Astrocyte (in vitro differentiated cells and primary cell): ENCODE measurements at regions not wholly inside any gene's neighbourhood (a gene's known extent, or its start where the extent isn't known, plus 50 kb on each side); places are given as distances from the start of the nearest gene placed in this dataset.

Experiments used
- DNase-seq: peaks from one replicate; pipeline ENCODE4 v3.0.0-alpha.2; 2010; ENCODE audit warnings: low read depth
- FAIRE-seq: peaks from 2 replicates; lab custom pipeline; 2011; peaks lifted over from hg19 to GRCh38; lab: Jason Lieb, UNC
- H2AFZ ChIP-seq: 2 replicates; pipeline ENCODE4 v1.6.0; 2012; ENCODE audit warnings: low read depth, low read length, inconsistent platforms
- H3K27ac ChIP-seq: 2 replicates; pipeline ENCODE4 v1.5.1; 2011; ENCODE audit warnings: low read depth, low read length, inconsistent platforms
- H3K27me3 ChIP-seq: 2 replicates; pipeline ENCODE4 v1.6.0; 2011; ENCODE audit warnings: low read length, inconsistent platforms; ENCODE audit not compliant: insufficient read depth
- H3K36me3 ChIP-seq: 2 replicates; pipeline ENCODE4 v1.5.1; 2011; ENCODE audit warnings: low read length, inconsistent platforms; ENCODE audit not compliant: insufficient read depth
- H3K4me1 ChIP-seq: 2 replicates; pipeline ENCODE4 v1.5.1; 2011; ENCODE audit warnings: low read length, inconsistent platforms; ENCODE audit not compliant: insufficient read depth
- H3K4me2 ChIP-seq: 2 replicates; pipeline ENCODE4 v1.6.0; 2012; ENCODE audit warnings: low read length, inconsistent platforms
- H3K4me3 ChIP-seq: 2 replicates; pipeline ENCODE4 v1.5.1; 2011; ENCODE audit warnings: low read depth, mild to moderate bottlenecking, low read length, inconsistent platforms; ENCODE audit not compliant: insufficient read depth
- H3K79me2 ChIP-seq: 2 replicates; pipeline ENCODE4 v1.6.0; 2012; ENCODE audit warnings: mild to moderate bottlenecking, low read length, inconsistent platforms; ENCODE audit not compliant: insufficient read depth
- H3K9ac ChIP-seq: 2 replicates; pipeline ENCODE4 v1.6.0; 2012; ENCODE audit warnings: mild to moderate bottlenecking, low read length, inconsistent platforms
- H3K9me3 ChIP-seq: 2 replicates; pipeline ENCODE4 v1.5.1; 2012; ENCODE audit warnings: low read depth, mild to moderate bottlenecking, low read length, inconsistent platforms; ENCODE audit not compliant: insufficient read depth
- H4K20me1 ChIP-seq: 2 replicates; pipeline ENCODE4 v1.6.0; 2012; ENCODE audit warnings: low read length, inconsistent platforms; ENCODE audit not compliant: insufficient read depth
- H3K27ac Mint-ChIP-seq: one replicate; pipeline ENCODE4 v1.8.0; 2021; ENCODE audit warnings: mild to moderate bottlenecking, mixed read lengths; ENCODE audit not compliant: unreplicated experiment
- H3K27me3 Mint-ChIP-seq: one replicate; pipeline ENCODE4 v1.8.0; 2021; ENCODE audit warnings: low read depth, mixed read lengths; ENCODE audit not compliant: unreplicated experiment
- H3K36me3 Mint-ChIP-seq: one replicate; pipeline ENCODE4 v1.8.0; 2021; ENCODE audit warnings: low read depth, mixed read lengths; ENCODE audit not compliant: unreplicated experiment
- H3K4me1 Mint-ChIP-seq: one replicate; pipeline ENCODE4 v1.8.0; 2021; ENCODE audit warnings: low read depth, mixed read lengths; ENCODE audit not compliant: unreplicated experiment
- H3K4me3 Mint-ChIP-seq: one replicate; pipeline ENCODE4 v1.8.0; 2021; ENCODE audit warnings: mild to moderate bottlenecking, moderate library complexity, mixed read lengths; ENCODE audit not compliant: unreplicated experiment
- H3K9me3 Mint-ChIP-seq: one replicate; pipeline ENCODE4 v1.8.0; 2021; ENCODE audit warnings: mild to moderate bottlenecking, mixed read lengths; ENCODE audit not compliant: unreplicated experiment
- EZH2 ChIP-seq: IDR thresholded peaks from 2 replicates; pipeline ENCODE4 v1.6.1; 2012; ENCODE audit warnings: mild to moderate bottlenecking, low read length, inconsistent platforms; ENCODE audit not compliant: insufficient read depth
- TF ChIP-seq, protein P1 (sequence below): IDR thresholded peaks from 2 replicates; pipeline ENCODE4 v1.5.1; 2011; ENCODE audit warnings: low read depth, mild to moderate bottlenecking, inconsistent platforms, low read length, moderate library complexity; ENCODE audit not compliant: insufficient read depth

DNA sequence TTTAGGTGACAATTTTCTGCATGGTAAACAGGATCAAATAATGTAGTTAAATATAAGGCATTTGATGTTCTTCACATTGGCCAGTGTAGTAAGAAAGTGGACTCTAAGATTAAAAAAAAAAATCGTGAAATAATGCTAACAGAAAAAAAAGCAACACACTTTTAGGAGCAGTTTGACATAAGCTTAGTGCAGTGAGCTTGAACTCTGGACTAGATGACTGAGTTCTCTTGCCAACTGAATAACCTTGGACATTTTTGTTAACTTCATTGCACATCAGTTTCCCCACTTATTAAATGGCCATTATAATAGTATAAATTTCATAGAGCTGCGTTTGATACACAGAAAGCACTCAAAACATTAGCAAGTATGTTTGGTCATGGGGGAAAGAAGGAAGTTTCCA, 649.3 kb upstream of the ADGRL4 start:
- Mint-ChIP-seq H3K9me3 (no peaks in the 10 kb centered on the region), H3K27ac (no peak overlapping the region), H3K27me3 (no peaks in the 10 kb centered on the region), H3K4me3 (no peak overlapping the region), H3K36me3 (no peaks in the 10 kb centered on the region), H3K4me1 (peaks cover 3% of the 10 kb centered on the region)
- H3K9me3 ChIP-seq = no peaks in the 10 kb centered on the region
- no peak for TF ChIP-seq EZH2
- TF ChIP-seq, protein P1, sequence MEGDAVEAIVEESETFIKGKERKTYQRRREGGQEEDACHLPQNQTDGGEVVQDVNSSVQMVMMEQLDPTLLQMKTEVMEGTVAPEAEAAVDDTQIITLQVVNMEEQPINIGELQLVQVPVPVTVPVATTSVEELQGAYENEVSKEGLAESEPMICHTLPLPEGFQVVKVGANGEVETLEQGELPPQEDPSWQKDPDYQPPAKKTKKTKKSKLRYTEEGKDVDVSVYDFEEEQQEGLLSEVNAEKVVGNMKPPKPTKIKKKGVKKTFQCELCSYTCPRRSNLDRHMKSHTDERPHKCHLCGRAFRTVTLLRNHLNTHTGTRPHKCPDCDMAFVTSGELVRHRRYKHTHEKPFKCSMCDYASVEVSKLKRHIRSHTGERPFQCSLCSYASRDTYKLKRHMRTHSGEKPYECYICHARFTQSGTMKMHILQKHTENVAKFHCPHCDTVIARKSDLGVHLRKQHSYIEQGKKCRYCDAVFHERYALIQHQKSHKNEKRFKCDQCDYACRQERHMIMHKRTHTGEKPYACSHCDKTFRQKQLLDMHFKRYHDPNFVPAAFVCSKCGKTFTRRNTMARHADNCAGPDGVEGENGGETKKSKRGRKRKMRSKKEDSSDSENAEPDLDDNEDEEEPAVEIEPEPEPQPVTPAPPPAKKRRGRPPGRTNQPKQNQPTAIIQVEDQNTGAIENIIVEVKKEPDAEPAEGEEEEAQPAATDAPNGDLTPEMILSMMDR = no peak
- no peak overlapping the region for H3K27ac ChIP-seq
- H3K4me3 ChIP-seq = no peak overlapping the region
- H3K36me3 ChIP-seq = no peaks in the 10 kb centered on the region
- H3K79me2 ChIP-seq = no peaks in the 10 kb centered on the region
- DNase-seq (no peak), FAIRE-seq (no peak)
- no peaks in the 10 kb centered on the region for H3K4me1 ChIP-seq
- no peaks in the 10 kb centered on the region for H4K20me1 ChIP-seq
- H3K9ac ChIP-seq = no peak overlapping the region
- H2AFZ ChIP-seq = no peak overlapping the region
- no peak overlapping the region for H3K4me2 ChIP-seq
- no peaks in the 10 kb centered on the region for H3K27me3 ChIP-seq

- H3K9me3 ChIP-seq = no peaks in the 10 kb centered on the region
- Mint-ChIP-seq H3K36me3 (no peaks in the 10 kb centered on the region), H3K27ac (no peak overlapping the region), H3K4me1 (peaks cover 3% of the 10 kb centered on the region), H3K27me3 (no peaks in the 10 kb centered on the region), H3K4me3 (no peak overlapping the region), H3K9me3 (no peaks in the 10 kb centered on the region)
- TF ChIP-seq, protein P1 = no peak
- no peak for TF ChIP-seq EZH2
- H3K27me3 ChIP-seq = no peaks in the 10 kb centered on the region
- no peak overlapping the region for H3K9ac ChIP-seq
- DNase-seq = no peak
- H2AFZ ChIP-seq = no peak overlapping the region
- no peaks in the 10 kb centered on the region for H4K20me1 ChIP-seq
- H3K27ac ChIP-seq = no peak overlapping the region
- no peak overlapping the region for H3K4me3 ChIP-seq
- no peak overlapping the region for H3K4me2 ChIP-seq
- H3K79me2 ChIP-seq = no peaks in the 10 kb centered on the region
- FAIRE-seq = no peak
- no peaks in the 10 kb centered on the region for H3K4me1 ChIP-seq
- H3K36me3 ChIP-seq = no peaks in the 10 kb centered on the region
Measured at GRCh38 chr1:79652426-79652825, 645.9 kb upstream of the ADGRL4 start.

GRCh38 chr1:79648126-79648525, 641.6 kb upstream of the ADGRL4 start:
- Mint-ChIP-seq H3K27me3 (peaks cover 4% of the 10 kb centered on the region), H3K4me3 (no peak overlapping the region), H3K9me3 (no peaks in the 10 kb centered on the region), H3K36me3 (no peaks in the 10 kb centered on the region), H3K4me1 (peaks cover 8% of the 10 kb centered on the region), H3K27ac (no peak overlapping the region)
- Histone ChIP-seq H3K79me2 (no peaks in the 10 kb centered on the region), H3K27ac (no peak overlapping the region), H3K36me3 (no peaks in the 10 kb centered on the region), H4K20me1 (no peaks in the 10 kb centered on the region), H2AFZ (no peak overlapping the region), H3K4me1 (no peaks in the 10 kb centered on the region), H3K4me2 (no peak overlapping the region), H3K9ac (no peak overlapping the region), H3K9me3 (no peaks in the 10 kb centered on the region), H3K27me3 (no peaks in the 10 kb centered on the region), H3K4me3 (no peak overlapping the region)
- FAIRE-seq (no peak), DNase-seq (no peak)
- TF ChIP-seq EZH2 = no peak
- TF ChIP-seq, protein P1 = no peak
